HepG2 (cell line): ENCODE measurements at regions not wholly inside any gene's neighbourhood (a gene's known extent, or its start where the extent isn't known, plus 50 kb on each side); places are given as distances from the start of the nearest gene placed in this dataset.

Experiments
- ATAC-seq: fragments of 200-7000 bp; cut with Tn5 transposase; 3 replicates; pipeline ENCODE4 v1.9.1; 2020; ENCODE audit warnings: mild to moderate bottlenecking, moderate library complexity
- BruUV-seq: library from RNA; stranded (reverse); fragments of 400-500 nt; replicated peaks from 2 replicates; lab custom pipeline; 2021; lab: Mats Ljungman, UMichigan
- CTCF ChIA-PET: fragments of 300-600 bp; formaldehyde crosslinking; extraction: SDS; loops from one replicate; lab custom pipeline; 2021; ENCODE audit warnings: low total read pairs, inconsistent platforms, low intra/inter-chr PET ratio; lab: Yijun Ruan, JAX
- POLR2A ChIA-PET: fragments of 350-600 bp; sonication (Branson Sonifier 250); formaldehyde crosslinking; loops from one replicate; lab custom pipeline; 2020; ENCODE audit warnings: antibody characterized with exemption, inconsistent platforms; lab: Yijun Ruan, JAX
- DNase-seq: peaks from one replicate; pipeline ENCODE4 v3.0.0-alpha.2; 2015; ENCODE audit warnings: low spot score
- FAIRE-seq: peaks from 3 replicates; lab custom pipeline; 2011; peaks lifted over from hg19 to GRCh38; lab: Jason Lieb, UNC
- H2AFZ ChIP-seq: one replicate; pipeline ENCODE4 v1.6.1; 2011; ENCODE audit warnings: low read length, inconsistent platforms
- H3K27ac ChIP-seq: fragments of 300-600 bp; 3 replicates; pipeline ENCODE4 v1.8.0; 2011; ENCODE audit warnings: mixed run types, mild to moderate bottlenecking, mixed read lengths, low read length, inconsistent platforms; ENCODE audit not compliant: insufficient read depth; ENCODE audit errors: extremely low read length
- H3K27me3 ChIP-seq, 2 experiments: fragments of 200-600 bp in 1 of 2; 2 replicates in 1 of 2; 3 replicates in 1 of 2; pipeline versions ENCODE4 v1.6.0 to v1.8.0; 2011; ENCODE audit warnings: low read length in 2 of 2, mild to moderate bottlenecking in 2 of 2, moderate library complexity in 2 of 2, inconsistent platforms in 1 of 2; ENCODE audit not compliant: insufficient read depth in 2 of 2, control insufficient read depth in 1 of 2
- H3K36me3 ChIP-seq, 2 experiments: fragments of 200-600 bp in 1 of 2; replicated peaks in 1 of 2; 2 replicates in 1 of 2; 3 replicates in 1 of 2; pipeline versions ENCODE4 v1.5.1 to v1.8.0; 2011; ENCODE audit warnings: low read length in 2 of 2, inconsistent platforms in 1 of 2; ENCODE audit not compliant: insufficient read depth in 2 of 2, control insufficient read depth in 1 of 2
- H3K4me1 ChIP-seq: 2 replicates; pipeline ENCODE4 v1.5.1; 2012; ENCODE audit warnings: low read length, inconsistent platforms; ENCODE audit not compliant: insufficient read depth
- H3K4me2 ChIP-seq: 2 replicates; pipeline ENCODE4 v1.6.0; 2011; ENCODE audit warnings: low read depth, low read length, inconsistent platforms
- H3K4me3 ChIP-seq, 3 experiments: fragments of 200-600 bp in 1 of 3; sonication (generic), shearing (Covaris generic) in 1 of 3; replicated peaks in 1 of 3; 2 replicates each; pipeline ENCODE4 v1.5.1; 2011 to 2016; ENCODE audit warnings: low read length in 3 of 3, inconsistent platforms in 2 of 3, low read depth in 2 of 3, mild to moderate bottlenecking in 2 of 3, control low read depth in 1 of 3, mixed read lengths in 1 of 3; ENCODE audit not compliant: insufficient read depth in 1 of 3
- H3K79me2 ChIP-seq: one replicate; pipeline ENCODE4 v1.6.1; 2011; ENCODE audit warnings: low read length, inconsistent platforms; ENCODE audit not compliant: insufficient read depth
- H3K9ac ChIP-seq: 2 replicates; pipeline ENCODE4 v1.6.0; 2011; ENCODE audit warnings: mild to moderate bottlenecking, low read depth, low read length, inconsistent platforms; ENCODE audit not compliant: insufficient read depth
- H3K9me3 ChIP-seq: 2 replicates; pipeline ENCODE4 v1.5.1; 2012; ENCODE audit warnings: mild to moderate bottlenecking, low read length
- H4K20me1 ChIP-seq: 2 replicates; pipeline ENCODE4 v1.6.0; 2011; ENCODE audit warnings: inconsistent platforms, mild to moderate bottlenecking, low read length, moderate library complexity; ENCODE audit not compliant: insufficient read depth
- CREB1 ChIP-seq, 2 experiments: fragments of 450-650 bp in 1 of 2; IDR thresholded peaks; 2 replicates each; pipeline ENCODE4 v1.6.1; 2016 to 2017; ENCODE audit warnings: control low read depth in 1 of 2, mild to moderate bottlenecking in 1 of 2, missing compliant biosample characterization in 1 of 2, missing genetic modification characterization in 1 of 2
- JUN ChIP-seq: sonication (generic); formaldehyde crosslinking; IDR thresholded peaks from 2 replicates; pipeline ENCODE4 v1.4.0; 2020; ENCODE audit warnings: mild to moderate bottlenecking, missing genetic modification reagents
- PLRG1 ChIP-seq: fragments of 450-650 bp; conservative IDR thresholded peaks from 2 replicates; pipeline ENCODE4 v1.6.1; 2016
- ZNF101 ChIP-seq: sonication (generic); formaldehyde crosslinking; IDR thresholded peaks from 2 replicates; pipeline ENCODE4 v1.4.0; 2020; ENCODE audit warnings: mild to moderate bottlenecking, low read depth, missing genetic modification reagents, borderline replicate concordance
- ZNF180 ChIP-seq: sonication (generic); formaldehyde crosslinking; IDR thresholded peaks from 2 replicates; pipeline ENCODE4 v1.4.0; 2020; ENCODE audit warnings: low read depth, missing genetic modification reagents, borderline replicate concordance
- ZNF235 ChIP-seq: sonication (generic); formaldehyde crosslinking; IDR thresholded peaks from 2 replicates; pipeline ENCODE4 v1.8.1; 2023; ENCODE audit warnings: mild to moderate bottlenecking, missing genetic modification reagents, borderline replicate concordance
- ZNF383 ChIP-seq: sonication (generic); formaldehyde crosslinking; IDR thresholded peaks from 2 replicates; pipeline ENCODE4 v1.4.0; 2020; ENCODE audit warnings: missing genetic modification reagents, mild to moderate bottlenecking, borderline replicate concordance
- ZNF563 ChIP-seq: sonication (generic); formaldehyde crosslinking; IDR thresholded peaks from 2 replicates; pipeline ENCODE4 v1.8.0; 2022; ENCODE audit warnings: mild to moderate bottlenecking, moderate library complexity, missing genetic modification reagents
- ZSCAN31 ChIP-seq: sonication (generic); formaldehyde crosslinking; IDR thresholded peaks from 2 replicates; pipeline ENCODE4 v1.5.0; 2020; ENCODE audit warnings: low read depth, mild to moderate bottlenecking, missing genetic modification reagents
- in situ Hi-C: cut with HindIII; loops from 2 replicates; pipeline ENCODE4 v1.10.0; 2017; ENCODE audit warnings: low pct_unique_long_range_greater_than_20kb; ENCODE audit not compliant: extremely low pct_ligation_motif_present
- intact Hi-C: fragments of 100-400 bp; cut with micrococcal nuclease; formaldehyde crosslinking; loops from one replicate; pipeline ENCODE4 v1.10.0; 2022; ENCODE audit not compliant: unreplicated experiment
- TF ChIP-seq, protein P1 (sequence below): fragments of 450-650 bp; IDR thresholded peaks from 2 replicates; pipeline ENCODE4 v1.6.1; 2017; ENCODE audit warnings: mild to moderate bottlenecking
- TF ChIP-seq, protein P2 (sequence below): sonication (generic); formaldehyde crosslinking; IDR thresholded peaks from 2 replicates; pipeline ENCODE4 v1.8.1; 2023; ENCODE audit warnings: missing genetic modification reagents, mild to moderate bottlenecking, borderline replicate concordance
- TF ChIP-seq, protein P3 (sequence below): sonication (generic); formaldehyde crosslinking; conservative IDR thresholded peaks from 2 replicates; pipeline ENCODE4 v1.4.0; 2020; ENCODE audit warnings: missing genetic modification reagents
- TF ChIP-seq, protein P4 (sequence below): sonication (generic); formaldehyde crosslinking; IDR thresholded peaks from 2 replicates; pipeline ENCODE4 v1.9.0; 2021; ENCODE audit warnings: missing genetic modification reagents, borderline replicate concordance
- TF ChIP-seq, protein P5 (sequence below): sonication (generic); formaldehyde crosslinking; IDR thresholded peaks from 2 replicates; pipeline ENCODE4 v1.9.0; 2021; ENCODE audit warnings: missing genetic modification reagents, mild to moderate bottlenecking, borderline replicate concordance
- TF ChIP-seq, protein P6 (sequence below): sonication (generic); formaldehyde crosslinking; IDR thresholded peaks from 2 replicates; pipeline ENCODE4 v1.5.1; 2020; ENCODE audit warnings: mild to moderate bottlenecking, missing genetic modification reagents, moderate library complexity

DNA sequence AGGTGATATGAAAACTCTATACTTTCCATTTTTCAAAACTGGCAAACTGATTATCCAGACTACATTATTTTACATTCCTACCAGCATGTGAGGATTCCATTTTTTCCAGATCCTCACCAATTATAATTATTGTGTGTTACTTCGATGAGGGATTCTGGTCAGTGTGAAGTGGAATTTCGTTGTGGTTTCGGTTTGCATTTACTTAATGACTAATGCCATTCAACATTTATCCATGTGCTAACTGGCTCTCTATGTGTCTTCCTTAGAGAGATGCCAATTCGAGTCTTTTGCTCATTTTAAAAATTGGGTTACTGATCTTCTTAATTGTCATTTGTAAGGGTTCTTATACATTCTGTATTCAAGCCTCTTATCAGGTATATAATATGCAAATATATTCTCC lies 1551.3 kb upstream of the MIR17HG start (continued):
- TF ChIP-seq, protein P1, sequence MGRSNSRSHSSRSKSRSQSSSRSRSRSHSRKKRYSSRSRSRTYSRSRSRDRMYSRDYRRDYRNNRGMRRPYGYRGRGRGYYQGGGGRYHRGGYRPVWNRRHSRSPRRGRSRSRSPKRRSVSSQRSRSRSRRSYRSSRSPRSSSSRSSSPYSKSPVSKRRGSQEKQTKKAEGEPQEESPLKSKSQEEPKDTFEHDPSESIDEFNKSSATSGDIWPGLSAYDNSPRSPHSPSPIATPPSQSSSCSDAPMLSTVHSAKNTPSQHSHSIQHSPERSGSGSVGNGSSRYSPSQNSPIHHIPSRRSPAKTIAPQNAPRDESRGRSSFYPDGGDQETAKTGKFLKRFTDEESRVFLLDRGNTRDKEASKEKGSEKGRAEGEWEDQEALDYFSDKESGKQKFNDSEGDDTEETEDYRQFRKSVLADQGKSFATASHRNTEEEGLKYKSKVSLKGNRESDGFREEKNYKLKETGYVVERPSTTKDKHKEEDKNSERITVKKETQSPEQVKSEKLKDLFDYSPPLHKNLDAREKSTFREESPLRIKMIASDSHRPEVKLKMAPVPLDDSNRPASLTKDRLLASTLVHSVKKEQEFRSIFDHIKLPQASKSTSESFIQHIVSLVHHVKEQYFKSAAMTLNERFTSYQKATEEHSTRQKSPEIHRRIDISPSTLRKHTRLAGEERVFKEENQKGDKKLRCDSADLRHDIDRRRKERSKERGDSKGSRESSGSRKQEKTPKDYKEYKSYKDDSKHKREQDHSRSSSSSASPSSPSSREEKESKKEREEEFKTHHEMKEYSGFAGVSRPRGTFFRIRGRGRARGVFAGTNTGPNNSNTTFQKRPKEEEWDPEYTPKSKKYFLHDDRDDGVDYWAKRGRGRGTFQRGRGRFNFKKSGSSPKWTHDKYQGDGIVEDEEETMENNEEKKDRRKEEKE: no peak
- no peak for TF ChIP-seq ZNF235 (CRISPR knock-in tag)
- no peak for TF ChIP-seq ZNF563
- TF ChIP-seq, protein P2, sequence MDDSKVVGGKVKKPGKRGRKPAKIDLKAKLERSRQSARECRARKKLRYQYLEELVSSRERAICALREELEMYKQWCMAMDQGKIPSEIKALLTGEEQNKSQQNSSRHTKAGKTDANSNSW: no peak
- no peak for TF ChIP-seq JUN (CRISPR knock-in tag)
- TF ChIP-seq ZNF101 (CRISPR knock-in tag): no peak

DNA sequence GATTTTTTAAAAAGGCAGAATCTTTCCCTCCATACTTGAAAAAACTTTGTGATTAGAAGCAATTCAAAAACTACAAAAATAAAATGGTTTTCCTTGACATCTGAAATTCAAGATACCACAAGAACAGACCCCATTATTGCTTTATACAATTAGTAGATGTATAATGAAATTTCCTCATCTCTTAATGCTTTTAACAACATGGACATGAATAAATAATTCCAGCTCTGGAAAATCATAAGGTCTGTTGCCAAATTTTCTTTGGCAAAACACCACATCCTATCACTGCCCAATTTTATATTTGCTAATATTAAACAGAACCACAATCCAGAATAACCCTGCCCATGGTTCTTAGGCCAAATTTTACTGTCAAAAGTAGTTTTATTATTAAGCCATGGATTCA lies 1543.6 kb upstream of the MIR17HG start:
- no peak for DNase-seq
- no peak overlapping the region for H3K27ac ChIP-seq
- H3K9ac ChIP-seq: no peak overlapping the region
- no peaks in the 10 kb centered on the region for H3K4me1 ChIP-seq
- no peak overlapping the region for H2AFZ ChIP-seq
- BruUV-seq: no TSS peak
- no peak for FAIRE-seq
- ChIA-PET POLR2A (no interaction called here), CTCF (no interaction called here)
- intact Hi-C loops (no loop called here), in situ Hi-C loops (no loop called here)
- no peaks in the 10 kb centered on the region for H3K27me3 ChIP-seq
- H3K79me2 ChIP-seq: no peaks in the 10 kb centered on the region
- no peak overlapping the region for H3K4me3 ChIP-seq
- no peaks in the 10 kb centered on the region for H3K36me3 ChIP-seq
- no peaks in the 10 kb centered on the region; the same call in 1 of the 2 replicates for H3K9me3 ChIP-seq
- no peaks in the 10 kb centered on the region for H4K20me1 ChIP-seq
- no peak for ATAC-seq
- no peak overlapping the region for H3K4me2 ChIP-seq
- TF ChIP-seq, protein P3, sequence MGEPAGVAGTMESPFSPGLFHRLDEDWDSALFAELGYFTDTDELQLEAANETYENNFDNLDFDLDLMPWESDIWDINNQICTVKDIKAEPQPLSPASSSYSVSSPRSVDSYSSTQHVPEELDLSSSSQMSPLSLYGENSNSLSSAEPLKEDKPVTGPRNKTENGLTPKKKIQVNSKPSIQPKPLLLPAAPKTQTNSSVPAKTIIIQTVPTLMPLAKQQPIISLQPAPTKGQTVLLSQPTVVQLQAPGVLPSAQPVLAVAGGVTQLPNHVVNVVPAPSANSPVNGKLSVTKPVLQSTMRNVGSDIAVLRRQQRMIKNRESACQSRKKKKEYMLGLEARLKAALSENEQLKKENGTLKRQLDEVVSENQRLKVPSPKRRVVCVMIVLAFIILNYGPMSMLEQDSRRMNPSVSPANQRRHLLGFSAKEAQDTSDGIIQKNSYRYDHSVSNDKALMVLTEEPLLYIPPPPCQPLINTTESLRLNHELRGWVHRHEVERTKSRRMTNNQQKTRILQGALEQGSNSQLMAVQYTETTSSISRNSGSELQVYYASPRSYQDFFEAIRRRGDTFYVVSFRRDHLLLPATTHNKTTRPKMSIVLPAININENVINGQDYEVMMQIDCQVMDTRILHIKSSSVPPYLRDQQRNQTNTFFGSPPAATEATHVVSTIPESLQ (CRISPR knock-in tag): no peak
- TF ChIP-seq, protein P4, sequence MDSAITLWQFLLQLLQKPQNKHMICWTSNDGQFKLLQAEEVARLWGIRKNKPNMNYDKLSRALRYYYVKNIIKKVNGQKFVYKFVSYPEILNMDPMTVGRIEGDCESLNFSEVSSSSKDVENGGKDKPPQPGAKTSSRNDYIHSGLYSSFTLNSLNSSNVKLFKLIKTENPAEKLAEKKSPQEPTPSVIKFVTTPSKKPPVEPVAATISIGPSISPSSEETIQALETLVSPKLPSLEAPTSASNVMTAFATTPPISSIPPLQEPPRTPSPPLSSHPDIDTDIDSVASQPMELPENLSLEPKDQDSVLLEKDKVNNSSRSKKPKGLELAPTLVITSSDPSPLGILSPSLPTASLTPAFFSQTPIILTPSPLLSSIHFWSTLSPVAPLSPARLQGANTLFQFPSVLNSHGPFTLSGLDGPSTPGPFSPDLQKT: no peak
- TF ChIP-seq, protein P5, sequence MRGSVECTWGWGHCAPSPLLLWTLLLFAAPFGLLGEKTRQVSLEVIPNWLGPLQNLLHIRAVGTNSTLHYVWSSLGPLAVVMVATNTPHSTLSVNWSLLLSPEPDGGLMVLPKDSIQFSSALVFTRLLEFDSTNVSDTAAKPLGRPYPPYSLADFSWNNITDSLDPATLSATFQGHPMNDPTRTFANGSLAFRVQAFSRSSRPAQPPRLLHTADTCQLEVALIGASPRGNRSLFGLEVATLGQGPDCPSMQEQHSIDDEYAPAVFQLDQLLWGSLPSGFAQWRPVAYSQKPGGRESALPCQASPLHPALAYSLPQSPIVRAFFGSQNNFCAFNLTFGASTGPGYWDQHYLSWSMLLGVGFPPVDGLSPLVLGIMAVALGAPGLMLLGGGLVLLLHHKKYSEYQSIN (CRISPR knock-in tag): no peak
- TF ChIP-seq CREB1 (IDR thresholded peaks at IDR 0.05) (no peak), CREB1 (CRISPR knock-in tag; IDR thresholded peaks at IDR 0.05) (no peak), ZNF180 (no peak), ZSCAN31 (CRISPR knock-in tag) (no peak), PLRG1 (no peak), ZNF383 (no peak)
- TF ChIP-seq, protein P6, sequence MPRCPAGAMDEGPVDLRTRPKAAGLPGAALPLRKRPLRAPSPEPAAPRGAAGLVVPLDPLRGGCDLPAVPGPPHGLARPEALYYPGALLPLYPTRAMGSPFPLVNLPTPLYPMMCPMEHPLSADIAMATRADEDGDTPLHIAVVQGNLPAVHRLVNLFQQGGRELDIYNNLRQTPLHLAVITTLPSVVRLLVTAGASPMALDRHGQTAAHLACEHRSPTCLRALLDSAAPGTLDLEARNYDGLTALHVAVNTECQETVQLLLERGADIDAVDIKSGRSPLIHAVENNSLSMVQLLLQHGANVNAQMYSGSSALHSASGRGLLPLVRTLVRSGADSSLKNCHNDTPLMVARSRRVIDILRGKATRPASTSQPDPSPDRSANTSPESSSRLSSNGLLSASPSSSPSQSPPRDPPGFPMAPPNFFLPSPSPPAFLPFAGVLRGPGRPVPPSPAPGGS (CRISPR knock-in tag): no peak
